Prostate gland (tissue), 2 donors: ENCODE measurements at regions not wholly inside any gene's neighbourhood (a gene's known extent, or its start where the extent isn't known, plus 50 kb on each side); places are given as distances from the start of the nearest gene placed in this dataset.

ENCODE experiments used
- CTCF ChIP-seq, 4 experiments: fragments of 200-600 bp in 2 of 4; fragments of 450-650 bp in 2 of 4; sonication (generic) in 2 of 4; IDR thresholded peaks; 1 replicate in 3 of 4; 2 replicates in 1 of 4; pipeline ENCODE4 v1.5.1; 2016 to 2019; ENCODE audit warnings: antibody characterized with exemption in 4 of 4, mild to moderate bottlenecking in 2 of 4, moderate library complexity in 2 of 4
- POLR2A ChIP-seq: fragments of 450-650 bp; IDR thresholded peaks from one replicate; pipeline ENCODE4 v1.6.1; 2016; ENCODE audit warnings: antibody characterized with exemption, mild to moderate bottlenecking

- no peak for TF ChIP-seq POLR2A
- no peak for TF ChIP-seq CTCF (IDR thresholded peaks at IDR 0.05)
Observed at GRCh38 chr10:29738341-29738740, 103.6 kb upstream of the SVIL start.
